ENCODE measurements at regions not wholly inside any gene's neighbourhood (a gene's known extent, or its start where the extent isn't known, plus 50 kb on each side); places are given as distances from the start of the nearest gene placed in this dataset.

DNA sequence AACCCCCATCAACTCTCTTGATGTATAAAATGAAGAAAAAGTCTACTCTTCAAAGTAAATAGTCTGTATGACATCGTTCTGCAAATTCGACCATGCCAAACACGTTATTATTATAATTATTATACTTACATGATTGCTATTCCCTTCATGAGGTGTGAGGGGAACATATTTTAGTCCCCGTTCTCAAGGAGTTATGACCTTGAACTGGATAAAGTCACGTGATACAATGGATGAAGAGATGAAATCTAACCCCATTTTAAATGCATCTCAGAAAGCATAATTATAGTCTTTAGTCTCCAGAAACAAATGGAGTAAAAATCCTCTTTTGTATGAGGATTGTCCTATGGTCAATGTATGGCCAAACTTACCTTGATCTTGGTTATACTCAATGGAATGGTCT lies 250.3 kb downstream of the HS3ST1 start:
- H3K4me1 ChIP-seq (ENCODE audit: control insufficient read depth in 2 of 2, insufficient read depth in 2 of 2, low read length in 1 of 2) = no peaks in the 10 kb centered on the region
- no peak overlapping the region for H3K4me3 ChIP-seq (ENCODE audit: low read depth in 1 of 2, low read length in 2 of 2)
- H3K27me3 ChIP-seq (ENCODE audit: control insufficient read depth in 1 of 2, insufficient read depth in 2 of 2, low read length in 2 of 2) = no peaks in the 10 kb centered on the region
- no peaks in the 10 kb centered on the region for H3K9me3 ChIP-seq (ENCODE audit: control insufficient read depth in 2 of 2, insufficient read depth in 1 of 2, low read depth in 1 of 2, low read length in 1 of 2)
- no peaks in the 10 kb centered on the region for H3K36me3 ChIP-seq (ENCODE audit: control insufficient read depth in 2 of 2, insufficient read depth in 2 of 2, low read length in 1 of 2)
- H3K27ac ChIP-seq (ENCODE audit: low read depth in 2 of 2, low read length in 1 of 2) = no peak overlapping the region
- 83 to 86% methylated on average over 5 of the region's 5 CpGs for WGBS, 2 donors

- Histone ChIP-seq H3K9me3 (ENCODE audit: control insufficient read depth in 2 of 2, insufficient read depth in 1 of 2, low read depth in 1 of 2, low read length in 1 of 2) (no peaks in the 10 kb centered on the region), H3K36me3 (ENCODE audit: control insufficient read depth in 2 of 2, insufficient read depth in 2 of 2, low read length in 1 of 2) (no peaks in the 10 kb centered on the region), H3K4me1 (ENCODE audit: control insufficient read depth in 2 of 2, insufficient read depth in 2 of 2, low read length in 1 of 2) (no peaks in the 10 kb centered on the region), H3K27me3 (ENCODE audit: control insufficient read depth in 1 of 2, insufficient read depth in 2 of 2, low read length in 2 of 2) (no peaks in the 10 kb centered on the region), H3K4me3 (ENCODE audit: low read depth in 1 of 2, low read length in 2 of 2) (no peak overlapping the region), H3K27ac (ENCODE audit: low read depth in 2 of 2, low read length in 1 of 2) (no peak overlapping the region)
These were observed 253.3 kb downstream of the HS3ST1 start for GRCh38 chr4:11175374-11175773.

GRCh38 chr4:11166606-11167005 lies 262.1 kb downstream of the HS3ST1 start:
- Histone ChIP-seq H3K27me3 (ENCODE audit: control insufficient read depth in 1 of 2, insufficient read depth in 2 of 2, low read length in 2 of 2) (no peaks in the 10 kb centered on the region), H3K36me3 (ENCODE audit: control insufficient read depth in 2 of 2, insufficient read depth in 2 of 2, low read length in 1 of 2) (no peaks in the 10 kb centered on the region), H3K4me1 (ENCODE audit: control insufficient read depth in 2 of 2, insufficient read depth in 2 of 2, low read length in 1 of 2) (no peaks in the 10 kb centered on the region), H3K9me3 (ENCODE audit: control insufficient read depth in 2 of 2, insufficient read depth in 1 of 2, low read depth in 1 of 2, low read length in 1 of 2) (no peaks in the 10 kb centered on the region), H3K27ac (ENCODE audit: low read depth in 2 of 2, low read length in 1 of 2) (no peak overlapping the region), H3K4me3 (ENCODE audit: low read depth in 1 of 2, low read length in 2 of 2) (no peak overlapping the region)

DNA sequence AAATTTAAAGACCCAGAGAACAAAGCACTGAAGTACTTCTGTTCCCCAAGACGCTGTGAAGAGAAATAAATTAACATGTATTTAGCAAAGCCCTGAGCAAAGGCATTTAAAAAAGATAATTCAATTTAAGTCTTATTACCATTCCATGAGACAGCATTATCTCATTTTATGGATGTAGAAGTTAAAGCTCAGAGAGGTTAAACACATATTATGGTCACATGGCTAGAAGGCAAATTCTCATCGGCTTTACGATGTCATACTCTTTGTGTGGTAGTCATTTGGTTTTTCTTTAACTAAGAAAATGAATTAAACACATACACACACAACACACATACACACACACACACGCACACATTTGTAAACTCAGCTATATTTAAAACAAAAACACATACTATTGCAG lies 262.7 kb downstream of the HS3ST1 start:
- H3K4me1 ChIP-seq (ENCODE audit: control insufficient read depth in 2 of 2, insufficient read depth in 2 of 2, low read length in 1 of 2) = no peaks in the 10 kb centered on the region
- no peak overlapping the region for H3K27ac ChIP-seq (ENCODE audit: low read depth in 2 of 2, low read length in 1 of 2)
- no peaks in the 10 kb centered on the region for H3K36me3 ChIP-seq (ENCODE audit: control insufficient read depth in 2 of 2, insufficient read depth in 2 of 2, low read length in 1 of 2)
- WGBS, 2 donors = 71 to 93% methylated on average over 4 of the region's 4 CpGs
- no peaks in the 10 kb centered on the region for H3K27me3 ChIP-seq (ENCODE audit: control insufficient read depth in 1 of 2, insufficient read depth in 2 of 2, low read length in 2 of 2)
- H3K9me3 ChIP-seq (ENCODE audit: control insufficient read depth in 2 of 2, insufficient read depth in 1 of 2, low read depth in 1 of 2, low read length in 1 of 2) = no peaks in the 10 kb centered on the region
- no peak overlapping the region for H3K4me3 ChIP-seq (ENCODE audit: low read depth in 1 of 2, low read length in 2 of 2)

DNA sequence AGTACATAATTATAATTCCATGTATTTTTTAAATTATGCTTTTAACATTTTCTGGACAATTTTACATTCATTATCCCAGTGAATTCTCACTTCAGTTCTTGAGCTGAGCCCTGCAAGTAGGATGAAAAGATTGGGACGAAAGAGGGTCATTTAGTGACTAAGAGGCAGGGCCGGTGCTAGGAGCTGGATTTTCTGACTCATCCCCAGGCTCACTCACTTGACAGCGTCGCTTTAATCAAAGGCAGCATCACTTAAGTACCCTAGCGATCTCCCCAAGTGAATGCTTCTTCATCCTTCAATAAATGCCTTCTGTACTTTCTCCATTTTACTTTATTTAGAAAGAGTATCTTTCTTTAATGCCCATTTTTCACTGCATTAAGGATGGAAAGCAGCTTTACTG lies 263.6 kb downstream of the HS3ST1 start:
- WGBS, 2 donors = 69 to 72% methylated on average over 5 of the region's 5 CpGs
- H3K4me3 ChIP-seq (ENCODE audit: low read depth in 1 of 2, low read length in 2 of 2) = no peak overlapping the region

DNA sequence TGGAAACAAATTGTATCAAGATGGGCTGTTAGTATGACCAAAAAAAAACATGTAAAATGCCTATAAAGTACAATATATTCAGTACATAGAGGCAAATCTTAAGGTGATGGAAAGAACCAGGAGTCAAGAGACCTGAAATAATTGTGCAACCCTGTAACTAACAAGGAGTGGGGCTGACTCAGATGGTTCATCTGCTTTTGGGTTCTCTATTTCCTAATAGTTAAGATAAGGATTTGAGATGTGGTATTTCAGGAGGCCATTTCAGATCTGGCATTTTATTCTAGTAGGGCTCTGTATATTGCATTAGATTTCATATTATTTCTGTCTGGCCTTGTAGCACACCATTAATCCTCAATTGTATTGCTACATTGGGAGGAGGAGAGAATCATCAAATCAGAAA lies 268.4 kb downstream of the HS3ST1 start:
- Histone ChIP-seq H3K27ac (ENCODE audit: low read depth in 2 of 2, low read length in 1 of 2) (no peak overlapping the region), H3K4me3 (ENCODE audit: low read depth in 1 of 2, low read length in 2 of 2) (no peak overlapping the region), H3K4me1 (ENCODE audit: control insufficient read depth in 2 of 2, insufficient read depth in 2 of 2, low read length in 1 of 2) (no peaks in the 10 kb centered on the region), H3K27me3 (ENCODE audit: control insufficient read depth in 1 of 2, insufficient read depth in 2 of 2, low read length in 2 of 2) (no peaks in the 10 kb centered on the region), H3K9me3 (ENCODE audit: control insufficient read depth in 2 of 2, insufficient read depth in 1 of 2, low read depth in 1 of 2, low read length in 1 of 2) (no peaks in the 10 kb centered on the region), H3K36me3 (ENCODE audit: control insufficient read depth in 2 of 2, insufficient read depth in 2 of 2, low read length in 1 of 2) (no peaks in the 10 kb centered on the region)

More for the DNA sequence above, 263.6 kb downstream of the HS3ST1 start:
- no peaks in the 10 kb centered on the region for H3K27me3 ChIP-seq (ENCODE audit: control insufficient read depth in 1 of 2, insufficient read depth in 2 of 2, low read length in 2 of 2)
- H3K36me3 ChIP-seq (ENCODE audit: control insufficient read depth in 2 of 2, insufficient read depth in 2 of 2, low read length in 1 of 2) = no peaks in the 10 kb centered on the region
- H3K4me1 ChIP-seq (ENCODE audit: control insufficient read depth in 2 of 2, insufficient read depth in 2 of 2, low read length in 1 of 2) = no peaks in the 10 kb centered on the region
- H3K27ac ChIP-seq (ENCODE audit: low read depth in 2 of 2, low read length in 1 of 2) = no peak overlapping the region
- H3K9me3 ChIP-seq (ENCODE audit: control insufficient read depth in 2 of 2, insufficient read depth in 1 of 2, low read depth in 1 of 2, low read length in 1 of 2) = no peaks in the 10 kb centered on the region

- 71 to 82% methylated on average over 1 of the region's 1 CpG for WGBS, 2 donors
- Histone ChIP-seq H3K36me3 (ENCODE audit: control insufficient read depth in 2 of 2, insufficient read depth in 2 of 2, low read length in 1 of 2) (no peaks in the 10 kb centered on the region), H3K27me3 (ENCODE audit: control insufficient read depth in 1 of 2, insufficient read depth in 2 of 2, low read length in 2 of 2) (no peaks in the 10 kb centered on the region), H3K27ac (ENCODE audit: low read depth in 2 of 2, low read length in 1 of 2) (no peak overlapping the region), H3K4me1 (ENCODE audit: control insufficient read depth in 2 of 2, insufficient read depth in 2 of 2, low read length in 1 of 2) (no peaks in the 10 kb centered on the region), H3K9me3 (ENCODE audit: control insufficient read depth in 2 of 2, insufficient read depth in 1 of 2, low read depth in 1 of 2, low read length in 1 of 2) (no peaks in the 10 kb centered on the region), H3K4me3 (ENCODE audit: low read depth in 1 of 2, low read length in 2 of 2) (no peak overlapping the region)
These were observed 269.7 kb downstream of the HS3ST1 start for GRCh38 chr4:11158971-11159370.

DNA sequence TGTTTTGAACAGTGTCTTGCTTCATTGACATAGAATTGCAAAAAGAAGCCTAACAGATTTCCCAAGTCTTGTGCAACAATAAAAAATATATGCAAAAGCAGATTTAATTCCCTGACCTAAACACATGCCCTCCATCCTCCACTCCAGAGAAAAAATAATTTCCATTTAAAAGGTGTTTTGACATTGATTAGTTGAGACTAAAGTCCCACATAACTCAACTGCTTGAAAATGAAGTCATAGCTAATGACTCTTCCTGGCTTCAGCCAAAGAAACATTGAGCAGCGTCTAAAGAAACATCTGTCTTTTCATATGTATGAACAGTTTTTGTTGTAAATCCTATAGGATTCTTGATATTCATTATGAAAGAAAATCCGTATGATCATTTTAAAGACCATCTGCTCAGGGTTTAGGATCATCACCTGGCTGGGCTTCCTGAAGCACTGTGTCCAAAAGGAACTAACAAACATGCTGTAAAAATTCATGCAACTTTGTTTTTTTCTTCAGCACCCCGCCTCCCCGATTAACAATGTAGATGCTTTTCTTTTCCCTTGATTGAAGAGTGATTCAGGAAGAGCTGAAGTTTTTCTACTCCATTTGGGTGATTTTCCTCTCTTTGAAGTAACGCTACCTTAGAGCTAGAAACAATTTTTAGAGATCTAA lies 273.4 kb downstream of the HS3ST1 start:
- no peaks in the 10 kb centered on the region for H3K4me1 ChIP-seq (ENCODE audit: control insufficient read depth in 2 of 2, insufficient read depth in 2 of 2, low read length in 1 of 2)
- 69 to 73% methylated on average over 5 of the region's 5 CpGs for WGBS, 2 donors

DNA sequence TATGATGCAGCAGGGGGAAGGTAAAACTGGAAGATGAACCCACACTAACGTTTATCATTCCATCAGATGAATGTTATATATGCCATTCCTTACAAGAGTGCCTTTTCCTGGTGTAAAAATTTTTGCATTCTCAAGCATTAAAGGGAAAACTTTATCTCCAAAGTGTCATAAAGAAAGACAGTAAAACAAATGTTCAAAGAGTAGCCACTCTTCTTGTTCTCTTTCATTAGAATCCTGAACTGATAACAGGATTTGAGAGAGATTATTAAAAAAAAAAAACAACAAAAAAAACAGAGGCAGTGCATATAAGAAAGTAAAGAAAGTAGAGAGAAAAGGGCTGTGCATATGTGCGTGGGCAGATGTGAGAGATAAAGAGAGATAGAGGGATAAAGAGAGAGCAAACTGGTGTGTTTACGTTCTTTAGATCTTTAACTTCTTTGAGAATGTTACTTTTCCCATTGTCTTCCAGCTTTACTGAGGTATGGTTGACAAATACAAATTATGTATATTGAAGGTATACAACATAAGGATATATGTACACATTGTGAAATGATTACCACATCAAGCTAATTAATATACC lies 275.4 kb downstream of the HS3ST1 start:
- Histone ChIP-seq H3K4me1 (ENCODE audit: control insufficient read depth in 2 of 2, insufficient read depth in 2 of 2, low read length in 1 of 2) (no peaks in the 10 kb centered on the region), H3K4me3 (ENCODE audit: low read depth in 1 of 2, low read length in 2 of 2) (no peak overlapping the region), H3K27me3 (ENCODE audit: control insufficient read depth in 1 of 2, insufficient read depth in 2 of 2, low read length in 2 of 2) (peaks cover 0 to 2% of the 10 kb centered on the region in 2 donors), H3K36me3 (ENCODE audit: control insufficient read depth in 2 of 2, insufficient read depth in 2 of 2, low read length in 1 of 2) (no peaks in the 10 kb centered on the region), H3K27ac (ENCODE audit: low read depth in 2 of 2, low read length in 1 of 2) (no peak overlapping the region), H3K9me3 (ENCODE audit: control insufficient read depth in 2 of 2, insufficient read depth in 1 of 2, low read depth in 1 of 2, low read length in 1 of 2) (no peaks in the 10 kb centered on the region)
- WGBS, 2 donors = 51 to 73% methylated on average over 3 of the region's 3 CpGs

More for the DNA sequence above, 273.4 kb downstream of the HS3ST1 start:
- Histone ChIP-seq H3K9me3 (ENCODE audit: control insufficient read depth in 2 of 2, insufficient read depth in 1 of 2, low read depth in 1 of 2, low read length in 1 of 2) (no peaks in the 10 kb centered on the region), H3K4me3 (ENCODE audit: low read depth in 1 of 2, low read length in 2 of 2) (no peak overlapping the region), H3K27me3 (ENCODE audit: control insufficient read depth in 1 of 2, insufficient read depth in 2 of 2, low read length in 2 of 2) (peaks cover 0 to 2% of the 10 kb centered on the region in 2 donors), H3K36me3 (ENCODE audit: control insufficient read depth in 2 of 2, insufficient read depth in 2 of 2, low read length in 1 of 2) (no peaks in the 10 kb centered on the region), H3K27ac (ENCODE audit: low read depth in 2 of 2, low read length in 1 of 2) (no peak overlapping the region)

GRCh38 chr4:11152684-11153083 lies 276.0 kb downstream of the HS3ST1 start:
- 60 to 90% methylated on average over 2 of the region's 2 CpGs for WGBS, 2 donors
- Histone ChIP-seq H3K9me3 (ENCODE audit: control insufficient read depth in 2 of 2, insufficient read depth in 1 of 2, low read depth in 1 of 2, low read length in 1 of 2) (no peaks in the 10 kb centered on the region), H3K4me1 (ENCODE audit: control insufficient read depth in 2 of 2, insufficient read depth in 2 of 2, low read length in 1 of 2) (no peaks in the 10 kb centered on the region), H3K27ac (ENCODE audit: low read depth in 2 of 2, low read length in 1 of 2) (no peak overlapping the region), H3K36me3 (ENCODE audit: control insufficient read depth in 2 of 2, insufficient read depth in 2 of 2, low read length in 1 of 2) (no peaks in the 10 kb centered on the region), H3K27me3 (ENCODE audit: control insufficient read depth in 1 of 2, insufficient read depth in 2 of 2, low read length in 2 of 2) (peaks cover 0 to 2% of the 10 kb centered on the region in 2 donors), H3K4me3 (ENCODE audit: low read depth in 1 of 2, low read length in 2 of 2) (no peak overlapping the region)

All from esophagus (tissue), 2 donors.